Prostate gland (tissue), 2 donors: ENCODE measurements at regions not wholly inside any gene's neighbourhood (a gene's known extent, or its start where the extent isn't known, plus 50 kb on each side); places are given as distances from the start of the nearest gene placed in this dataset.

Experiments
- CTCF ChIP-seq, 4 experiments: fragments of 200-600 bp in 2 of 4; fragments of 450-650 bp in 2 of 4; sonication (generic) in 2 of 4; IDR thresholded peaks; 1 replicate in 3 of 4; 2 replicates in 1 of 4; pipeline ENCODE4 v1.5.1; 2016 to 2019; ENCODE audit warnings: antibody characterized with exemption in 4 of 4, mild to moderate bottlenecking in 2 of 4, moderate library complexity in 2 of 4
- POLR2A ChIP-seq: fragments of 450-650 bp; IDR thresholded peaks from one replicate; pipeline ENCODE4 v1.6.1; 2016; ENCODE audit warnings: antibody characterized with exemption, mild to moderate bottlenecking
- POLR2AphosphoS5 ChIP-seq: sonication (generic); formaldehyde crosslinking; IDR thresholded peaks from one replicate; pipeline ENCODE4 v1.6.1; 2017; ENCODE audit warnings: antibody characterized with exemption

GRCh38 chr4:185919107-185919506 is 107.1 kb upstream of the SORBS2 start:
- TF ChIP-seq CTCF (IDR thresholded peaks at IDR 0.05) (no peak), POLR2A (no peak), POLR2AphosphoS5 (no peak)
